Activated CD8-positive, alpha-beta memory T cell treated with anti-CD3 and anti-CD28 coated beads, Interleukin-2, amount 50 U/mL, for 48 hours (primary cell): ENCODE measurements at regions not wholly inside any gene's neighbourhood (a gene's known extent, or its start where the extent isn't known, plus 50 kb on each side); places are given as distances from the start of the nearest gene placed in this dataset.
A peak's percentile ranks its signal among the peaks of the same experiment; 100 is the strongest.

Experiments
- DNase-seq: peaks from one replicate; pipeline ENCODE4 v3.0.0-alpha.2; 2020

DNA sequence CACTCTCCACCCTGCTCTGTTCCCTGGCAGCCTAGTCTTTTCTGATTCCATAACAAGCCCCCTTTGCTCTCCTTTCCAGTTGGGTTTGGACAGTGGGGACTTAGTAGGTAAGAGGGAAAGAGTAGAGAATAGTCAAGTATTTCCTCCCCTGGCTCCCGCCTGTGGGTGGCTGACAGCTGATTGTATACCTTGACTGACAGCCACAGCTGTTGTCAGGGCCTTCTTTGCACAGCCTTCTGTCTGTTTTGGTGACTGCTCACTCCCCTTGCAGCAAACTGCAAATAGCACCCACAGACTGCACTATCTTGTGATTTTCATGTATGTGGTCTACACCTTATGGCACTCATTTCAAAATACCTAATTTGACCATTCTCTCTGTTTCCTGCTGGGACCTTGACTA lies 486.3 kb downstream of the ACTR3B start:
- no peak for DNase-seq

- no peak for DNase-seq
Measured at GRCh38 chr7:153247926-153248325, 488.4 kb downstream of the ACTR3B start.

DNA sequence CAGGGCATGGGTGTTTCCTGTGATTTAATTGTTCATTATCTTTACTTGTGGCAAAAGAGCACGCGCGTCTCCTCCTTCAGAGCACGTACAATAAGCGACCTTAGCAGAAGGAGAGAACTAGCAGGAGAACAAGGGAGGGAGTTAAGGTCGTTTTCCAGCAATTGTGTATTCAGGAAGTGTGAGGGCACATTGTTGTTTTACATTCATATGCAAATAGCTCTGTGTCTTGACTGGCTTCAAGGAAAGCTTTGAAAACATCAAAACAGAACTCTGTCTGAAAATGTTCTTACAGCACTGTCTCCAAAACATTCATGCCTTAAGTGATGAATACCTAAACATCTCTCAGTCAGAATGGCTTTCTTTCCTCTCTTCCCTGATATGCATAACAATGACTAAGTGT lies 499.1 kb downstream of the ACTR3B start:
- DNase-seq: no peak

GRCh38 chr7:153276394-153276793 lies 516.8 kb downstream of the ACTR3B start:
- DNase-seq: no peak

DNA sequence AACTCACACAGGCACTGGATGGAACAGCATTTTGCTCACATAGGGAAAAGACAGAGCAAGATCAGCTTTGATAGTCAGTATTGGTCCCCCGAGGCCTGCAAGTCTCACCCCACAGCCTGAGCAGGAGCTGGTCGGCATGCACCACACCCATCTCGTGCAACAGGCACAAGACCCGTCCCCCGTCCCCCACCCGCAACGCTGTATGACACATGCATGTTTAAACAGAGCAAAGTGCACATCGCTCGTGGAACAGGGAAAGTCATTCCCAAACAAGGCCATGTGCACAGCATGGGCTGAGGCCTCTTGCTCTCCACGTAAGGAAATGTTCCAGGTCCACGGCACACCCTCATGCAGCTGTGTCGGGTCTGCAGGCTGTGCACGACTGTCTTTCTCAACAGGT lies 527.2 kb downstream of the ACTR3B start:
- DNase-seq: no peak

GRCh38 chr7:153290066-153290465 lies 530.5 kb downstream of the ACTR3B start:
- no peak for DNase-seq

DNA sequence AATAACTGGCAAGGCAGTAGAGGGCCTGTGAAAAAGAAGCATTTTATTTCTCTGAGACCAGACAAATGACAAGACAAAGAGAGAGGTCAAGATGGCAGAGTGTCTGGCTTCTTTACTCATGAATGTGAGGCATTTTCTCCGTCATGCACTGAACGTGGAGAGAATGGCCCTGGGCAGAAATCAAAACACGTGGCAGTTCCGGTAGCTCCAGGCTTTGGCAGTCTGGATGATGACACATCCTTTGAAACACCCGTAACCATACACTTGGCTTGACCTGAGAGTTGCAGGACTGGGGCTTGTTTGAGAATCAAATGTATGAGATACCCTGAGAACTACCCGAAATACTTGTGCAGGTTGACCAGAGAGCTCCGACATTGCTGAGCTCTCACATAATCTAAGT lies 537.6 kb downstream of the ACTR3B start:
- DNase-seq: no peak

- no peak for DNase-seq
Measured at GRCh38 chr7:153301936-153302335, 542.4 kb downstream of the ACTR3B start.

DNA sequence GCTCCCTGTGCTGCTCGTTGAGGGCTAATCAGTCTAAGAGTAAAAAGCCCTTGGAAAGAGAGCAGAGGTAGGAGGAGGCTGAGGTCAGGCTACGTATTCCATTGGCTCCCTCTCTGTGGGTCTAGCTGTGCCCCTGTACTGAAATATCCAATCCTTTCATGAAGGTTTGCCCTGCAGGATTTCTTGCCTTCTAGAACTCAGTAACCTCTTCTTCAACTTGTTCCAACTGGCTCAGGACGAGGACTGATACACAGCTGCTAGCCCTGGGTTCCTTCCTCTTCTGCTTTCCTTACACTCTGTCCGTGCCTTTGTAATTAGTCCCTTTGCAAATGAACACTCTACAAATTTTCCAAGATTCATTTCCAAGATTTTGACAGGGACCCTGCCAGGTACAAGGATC lies 560.5 kb downstream of the ACTR3B start:
- DNase-seq: no peak

DNA sequence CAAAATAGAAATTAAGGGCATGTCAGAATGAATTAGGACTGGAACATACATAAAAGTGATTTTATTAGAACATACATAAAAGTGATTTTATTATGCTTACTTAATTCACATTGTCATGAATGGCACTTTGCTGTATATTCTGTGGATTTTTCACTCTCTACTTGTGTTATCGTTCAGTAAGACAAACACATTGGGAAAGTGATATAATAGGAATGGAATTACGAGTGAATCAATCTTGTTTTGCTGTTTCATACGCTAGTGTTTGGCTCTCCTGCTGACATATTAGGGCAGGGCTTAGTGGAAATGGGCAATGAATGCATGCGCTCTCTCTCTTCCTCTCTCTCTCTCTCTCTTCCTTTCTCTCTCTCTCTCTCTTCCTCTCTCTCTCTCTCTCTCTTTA lies 561.1 kb downstream of the ACTR3B start:
- DNase-seq: no peak

GRCh38 chr7:153322991-153323390 lies 563.4 kb downstream of the ACTR3B start:
- no peak for DNase-seq

DNA sequence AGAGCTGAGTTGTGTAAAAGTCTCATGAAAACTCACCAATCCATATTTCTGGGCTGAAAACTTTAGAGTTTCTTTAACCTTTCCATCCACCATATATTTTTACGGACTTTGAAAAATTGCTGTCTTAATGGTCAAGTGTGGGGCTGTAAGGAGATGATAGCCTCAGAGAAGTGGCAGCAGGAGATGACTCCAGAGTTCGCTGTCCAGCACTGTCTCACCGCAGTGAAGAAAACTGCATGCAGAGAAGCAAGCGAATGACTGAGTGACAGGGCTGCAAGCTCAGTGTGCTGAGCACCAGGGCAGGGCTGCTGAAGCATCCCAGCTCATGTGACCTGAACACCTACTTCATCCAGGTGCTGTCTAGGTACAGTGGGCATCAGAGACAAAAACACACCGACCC lies 564.5 kb downstream of the ACTR3B start:
- DNase-seq: no peak

GRCh38 chr7:153327683-153328082 lies 568.1 kb downstream of the ACTR3B start:
- DNase-seq: no peak

GRCh38 chr7:153331427-153331826 lies 571.9 kb downstream of the ACTR3B start:
- no peak for DNase-seq

GRCh38 chr7:153354071-153354470 lies 594.5 kb downstream of the ACTR3B start:
- no peak for DNase-seq

DNA sequence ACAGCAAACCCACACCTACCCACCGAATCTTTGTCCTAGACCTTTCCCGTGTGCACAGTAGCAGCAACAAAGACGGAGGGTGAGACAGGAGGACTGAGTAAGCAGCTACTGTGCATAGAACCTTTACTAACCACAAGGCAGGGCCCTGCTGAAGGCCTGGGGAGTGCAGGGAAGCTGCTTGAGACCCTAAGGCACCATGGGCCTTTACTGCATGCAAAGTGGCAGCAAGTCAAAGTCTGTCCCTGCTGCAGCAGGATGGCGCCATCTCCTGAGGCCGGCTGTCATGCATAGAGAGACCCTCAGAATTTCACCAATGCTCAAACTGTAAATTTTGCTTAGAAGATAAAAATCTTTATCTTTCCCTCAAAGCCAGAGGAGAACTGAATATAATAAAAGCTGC lies 610.5 kb downstream of the ACTR3B start:
- no peak for DNase-seq

GRCh38 chr7:153380636-153381035 lies 621.1 kb downstream of the ACTR3B start:
- no peak for DNase-seq

- peak; percentile 57 for DNase-seq
Measured at GRCh38 chr7:153381275-153382040, 621.9 kb downstream of the ACTR3B start.

GRCh38 chr7:153382641-153383101 lies 623.1 kb downstream of the ACTR3B start:
- no peak for DNase-seq

DNA sequence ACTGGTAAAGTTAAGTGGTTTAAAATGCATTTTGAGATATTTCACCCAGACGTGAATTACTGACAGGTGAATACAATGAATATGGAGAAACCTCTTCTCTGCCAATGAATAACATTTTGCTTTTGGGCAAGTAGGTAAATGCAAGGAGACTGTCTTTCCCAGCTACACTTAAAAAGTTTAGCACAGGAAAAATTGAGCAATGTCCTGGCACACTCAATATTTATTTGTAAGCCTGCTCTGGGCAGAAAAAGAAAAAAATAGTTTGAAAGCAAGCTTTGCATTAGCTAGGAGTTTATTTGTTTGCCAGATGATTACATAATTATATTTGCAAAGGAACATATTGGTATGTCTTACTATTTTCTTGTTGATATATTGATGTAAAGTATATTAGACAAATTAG lies 624.2 kb downstream of the ACTR3B start:
- no peak for DNase-seq

- no peak for DNase-seq
Measured at GRCh38 chr7:153385502-153385901, 626.0 kb downstream of the ACTR3B start.

DNA sequence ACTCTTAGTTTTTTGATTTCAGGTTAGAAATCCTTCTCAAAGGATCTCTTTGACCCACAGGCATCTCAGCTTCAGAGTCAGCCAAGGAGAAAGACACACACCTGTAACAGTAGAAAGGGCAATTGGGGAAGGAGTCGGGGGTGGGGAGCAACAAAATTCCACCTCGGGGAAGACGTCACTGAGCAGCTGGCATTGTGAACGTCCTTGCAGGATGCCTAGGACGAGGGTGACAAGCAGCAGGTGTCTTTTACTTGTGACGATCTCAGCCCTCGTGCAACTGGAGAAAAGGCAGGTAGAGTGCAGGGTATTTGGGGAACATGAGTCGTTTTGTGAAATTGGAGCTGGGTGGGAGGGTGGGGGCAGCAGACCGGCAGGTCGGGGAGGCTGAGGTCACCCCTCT lies 627.0 kb downstream of the ACTR3B start:
- no peak for DNase-seq

DNA sequence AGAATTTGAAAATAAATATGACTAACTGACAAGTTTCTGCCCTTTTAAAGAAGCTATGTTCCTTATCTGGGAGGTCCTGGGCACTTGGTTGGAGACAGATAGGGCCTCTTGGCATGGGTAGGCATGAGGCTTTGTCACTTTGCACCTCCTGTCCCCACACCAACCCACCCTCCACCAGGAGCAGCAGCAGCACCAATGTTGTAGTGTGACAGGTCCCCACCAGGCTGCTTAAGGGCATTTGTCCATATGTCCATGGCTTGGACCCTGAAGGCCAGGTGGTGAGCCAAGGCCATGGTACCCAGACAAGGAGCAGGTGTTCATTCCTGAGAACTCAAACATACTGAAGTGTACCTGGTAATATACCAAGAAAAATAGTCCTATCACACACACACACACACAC lies 629.1 kb downstream of the ACTR3B start:
- DNase-seq: no peak

- DNase-seq: no peak
Measured at GRCh38 chr7:153389261-153389660, 629.7 kb downstream of the ACTR3B start.

DNA sequence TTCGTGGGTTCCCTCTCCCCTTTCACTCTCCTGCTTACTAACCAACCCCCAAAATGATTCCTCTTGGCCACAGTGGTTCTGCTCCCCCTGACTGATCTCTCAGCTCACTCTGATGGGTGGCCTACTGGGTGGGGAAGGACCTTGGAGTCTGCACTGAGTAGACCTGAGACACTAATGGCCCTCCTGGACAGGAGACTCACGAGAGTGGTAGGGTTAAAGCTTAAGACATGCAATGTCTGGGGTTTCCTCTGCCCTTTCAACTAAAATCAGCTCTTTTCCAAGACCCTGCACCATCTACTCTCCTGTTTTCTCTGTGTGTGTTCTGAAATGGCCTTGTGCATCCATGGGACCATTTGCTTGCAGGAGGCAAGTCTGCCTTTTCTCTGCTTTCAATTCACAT lies 631.4 kb downstream of the ACTR3B start:
- DNase-seq: no peak
